K562 (cell line): ENCODE measurements at regions not wholly inside any gene's neighbourhood (a gene's known extent, or its start where the extent isn't known, plus 50 kb on each side); places are given as distances from the start of the nearest gene placed in this dataset.

Source experiments
- ATAC-seq: fragments of 200-7000 bp; cut with Tn5 transposase; 3 replicates; pipeline ENCODE4 v1.9.1; 2020; ENCODE audit warnings: moderate library complexity
- BruUV-seq: library from RNA; stranded (reverse); fragments of 400-500 nt; replicated peaks from 2 replicates; lab custom pipeline; 2021; lab: Mats Ljungman, UMichigan
- CTCF ChIA-PET: fragments of 300-600 bp; formaldehyde crosslinking; extraction: SDS; loops from one replicate; lab custom pipeline; 2021; ENCODE audit warnings: low intra/inter-chr PET ratio; lab: Yijun Ruan, JAX
- POLR2A ChIA-PET: fragments of 300-600, 350-650 bp; sonication (Branson Sonifier 250); formaldehyde crosslinking; extraction: SDS; loops from one replicate; lab custom pipeline; 2021; ENCODE audit warnings: antibody characterized with exemption, inconsistent platforms; lab: Yijun Ruan, JAX
- DNase-seq, 4 experiments: peaks; one replicate each; pipeline versions ENCODE4 v3.0.0 to v3.0.0-alpha.2; 2011 to 2018; ENCODE audit warnings: low spot score in 3 of 4, mixed read lengths in 3 of 4; ENCODE audit errors: extremely low read depth in 1 of 4
- FAIRE-seq: peaks from 2 replicates; lab custom pipeline; 2011; peaks lifted over from hg19 to GRCh38; lab: Jason Lieb, UNC
- H2AFZ ChIP-seq: 2 replicates; pipeline ENCODE4 v1.6.0; 2011; ENCODE audit warnings: low read depth, low read length, control low read depth, inconsistent platforms
- H3K27ac ChIP-seq: fragments of 200-600 bp; 3 replicates; pipeline ENCODE4 v1.8.0; 2011; ENCODE audit warnings: low read depth, mild to moderate bottlenecking, control low read depth, inconsistent platforms, low read length, moderate library complexity, mixed read lengths; ENCODE audit errors: extremely low read depth
- H3K27me3 ChIP-seq, 2 experiments: fragments of 300-600 bp in 1 of 2; 2 replicates in 1 of 2; 3 replicates in 1 of 2; pipeline versions ENCODE4 v1.6.0 to v1.8.0; 2011; ENCODE audit warnings: inconsistent platforms in 2 of 2, low read length in 2 of 2, mild to moderate bottlenecking in 1 of 2, mixed read lengths in 1 of 2, moderate library complexity in 1 of 2; ENCODE audit not compliant: control insufficient read depth in 2 of 2, insufficient read depth in 2 of 2
- H3K36me3 ChIP-seq: fragments of 300-600 bp; 3 replicates; pipeline ENCODE4 v1.8.0; 2011; ENCODE audit warnings: mild to moderate bottlenecking, low read length, inconsistent platforms; ENCODE audit not compliant: control insufficient read depth, insufficient read depth
- H3K4me1 ChIP-seq, 2 experiments: fragments of 200-600 bp in 1 of 2; replicated peaks in 1 of 2; 2 replicates in 1 of 2; 3 replicates in 1 of 2; pipeline versions ENCODE4 v1.5.1 to v1.8.0; 2011; ENCODE audit warnings: inconsistent platforms in 2 of 2, low read length in 2 of 2, mild to moderate bottlenecking in 1 of 2, mixed read lengths in 1 of 2, moderate library complexity in 1 of 2; ENCODE audit not compliant: control insufficient read depth in 2 of 2, insufficient read depth in 2 of 2
- H3K4me2 ChIP-seq: 2 replicates; pipeline ENCODE4 v1.6.1; 2011; ENCODE audit warnings: low read length, control low read depth, inconsistent platforms, mixed read lengths; ENCODE audit not compliant: insufficient read depth
- H3K4me3 ChIP-seq: fragments of 200-600 bp; sonication (generic), shearing (Covaris generic); 2 replicates; pipeline ENCODE4 v1.5.1; 2016; ENCODE audit warnings: control low read depth, inconsistent platforms
- H3K79me2 ChIP-seq: fragments of 200-600 bp; 3 replicates; pipeline ENCODE4 v1.8.0; 2011; ENCODE audit warnings: low read length, inconsistent platforms; ENCODE audit not compliant: control insufficient read depth, insufficient read depth
- H3K9ac ChIP-seq, 2 experiments: 2 replicates each; pipeline versions ENCODE4 v1.6.0 to v1.6.1; 2011; ENCODE audit warnings: low read depth in 2 of 2, low read length in 2 of 2, control low read depth in 1 of 2, inconsistent platforms in 1 of 2, mild to moderate bottlenecking in 1 of 2, mixed read lengths in 1 of 2; ENCODE audit not compliant: insufficient read depth in 1 of 2
- H3K9me1 ChIP-seq: one replicate; pipeline ENCODE4 v1.6.0; 2011; ENCODE audit warnings: inconsistent platforms, mild to moderate bottlenecking, low read length, moderate library complexity; ENCODE audit not compliant: control insufficient read depth, insufficient read depth
- H3K9me3 ChIP-seq: replicated peaks from 2 replicates; pipeline ENCODE4 v1.5.1; 2011; ENCODE audit warnings: low read depth, low read length, inconsistent platforms; ENCODE audit not compliant: control insufficient read depth, insufficient read depth
- H4K20me1 ChIP-seq: replicated peaks from 2 replicates; pipeline ENCODE4 v1.6.1; 2011; ENCODE audit warnings: low read length, inconsistent platforms, mixed read lengths; ENCODE audit not compliant: control insufficient read depth, insufficient read depth
- BACH1 ChIP-seq: fragments of 200-800 bp; sonication (Bioruptor generic); IDR thresholded peaks from 2 replicates; pipeline ENCODE4 v1.6.1; 2016; ENCODE audit warnings: missing genetic modification characterization, missing compliant biosample characterization
- CBX1 ChIP-seq: sonication (generic); IDR thresholded peaks from 2 replicates; pipeline ENCODE4 v1.6.1; 2016; ENCODE audit warnings: antibody characterized with exemption, low read depth, mild to moderate bottlenecking
- ETS2 ChIP-seq: IDR thresholded peaks from 2 replicates; pipeline ENCODE4 v1.6.1; 2016; ENCODE audit warnings: borderline replicate concordance, missing genetic modification characterization, mild to moderate bottlenecking, moderate library complexity, missing compliant biosample characterization; ENCODE audit not compliant: poor library complexity, severe bottlenecking
- GTF2B ChIP-seq: IDR thresholded peaks from 2 replicates; pipeline ENCODE4 v1.6.1; 2011; ENCODE audit not compliant: insufficient read length; ENCODE audit errors: extremely low read depth
- HDAC3 ChIP-seq: fragments of 450-650 bp; IDR thresholded peaks from 2 replicates; pipeline ENCODE4 v1.6.1; 2018; ENCODE audit warnings: borderline replicate concordance, mild to moderate bottlenecking, moderate library complexity; ENCODE audit not compliant: partially characterized antibody
- KAT7 ChIP-seq: sonication (generic); formaldehyde crosslinking; IDR thresholded peaks from 2 replicates; pipeline ENCODE4 v1.8.0; 2022; ENCODE audit warnings: missing genetic modification reagents, mild to moderate bottlenecking, borderline replicate concordance
- MTA1 ChIP-seq: fragments of 450-650 bp; IDR thresholded peaks from 2 replicates; pipeline ENCODE4 v1.6.1; 2017; ENCODE audit warnings: borderline replicate concordance
- NR2C2 ChIP-seq, 2 experiments: fragments of 200-800 bp in 1 of 2; sonication (Bioruptor generic) in 1 of 2; sonication (generic) in 1 of 2; formaldehyde crosslinking in 1 of 2; IDR thresholded peaks; 2 replicates each; pipeline versions ENCODE4 v1.6.1 to v1.8.0; 2016 to 2022; ENCODE audit warnings: mild to moderate bottlenecking in 1 of 2, missing compliant biosample characterization in 1 of 2, missing genetic modification characterization in 1 of 2, missing genetic modification reagents in 1 of 2
- POLR2A ChIP-seq: fragments of 450-650 bp; conservative IDR thresholded peaks from 2 replicates; pipeline ENCODE4 v1.6.1; 2016
- POLR2G ChIP-seq: fragments of 200-400 bp; formaldehyde crosslinking; IDR thresholded peaks from 2 replicates; pipeline ENCODE4 v1.6.1; 2017; ENCODE audit warnings: low read depth, mild to moderate bottlenecking, antibody characterized with exemption, low read length, moderate library complexity
- RREB1 ChIP-seq: fragments of 250-450 bp; sonication (Bioruptor Pico); IDR thresholded peaks from 2 replicates; pipeline ENCODE4 v1.4.0; 2020
- SRSF1 ChIP-seq: fragments of 200-400 bp; formaldehyde crosslinking; IDR thresholded peaks from 2 replicates; pipeline ENCODE4 v1.6.1; 2017; ENCODE audit warnings: mild to moderate bottlenecking, low read depth, low read length, moderate library complexity
- SUPT5H ChIP-seq: fragments of 450-650 bp; IDR thresholded peaks from 2 replicates; pipeline ENCODE4 v1.6.1; 2016
- TAF9B ChIP-seq: fragments of 450-650 bp; IDR thresholded peaks from 2 replicates; pipeline ENCODE4 v1.6.1; 2018; ENCODE audit warnings: mild to moderate bottlenecking; ENCODE audit not compliant: partially characterized antibody
- YBX1 ChIP-seq: fragments of 450-650 bp; IDR thresholded peaks from 2 replicates; pipeline ENCODE4 v1.7.1; 2016; ENCODE audit warnings: mild to moderate bottlenecking
- ZNF436 ChIP-seq: fragments of 250-450, 450-650 bp; sonication (Bioruptor Pico); formaldehyde crosslinking; IDR thresholded peaks from 2 replicates; pipeline ENCODE4 v1.7.0; 2020; ENCODE audit warnings: mild to moderate bottlenecking
- ZNF551 ChIP-seq: fragments of 250-450 bp; sonication (Bioruptor Pico); IDR thresholded peaks from 2 replicates; pipeline ENCODE4 v1.5.0; 2021; ENCODE audit warnings: mild to moderate bottlenecking, moderate library complexity
- ZNF583 ChIP-seq: fragments of 250-450 bp; sonication (Bioruptor Pico); IDR thresholded peaks from 2 replicates; pipeline ENCODE4 v1.4.0; 2020
- WGBS: fragments of 100-300 bp; shearing (Covaris generic); methylation state at CpG from one replicate; pipeline ENCODE4 v1.1.6; 2016; ENCODE audit warnings: low coverage, mixed read lengths; ENCODE audit not compliant: insufficient coverage; ENCODE audit errors: missing lambda C conversion rate; 5-methylcytosine and 5-hydroxymethylcytosine counted together
- in situ Hi-C: fragments of 300-500 bp; cut with MboI; formaldehyde crosslinking; loops from 4 replicates; pipeline ENCODE4 v1.15.0; 2018; ENCODE audit warnings: inconsistent platforms, mixed read lengths
- intact Hi-C: fragments of 100-400 bp; cut with micrococcal nuclease; formaldehyde crosslinking; loops from 2 replicates; pipeline ENCODE4 v1.14.2; 2022

- TF ChIP-seq ZNF551 (no peak), MTA1 (no peak)
Measured at GRCh38 chr22:27624042-27624441, 177.5 kb downstream of the MN1 start (continued).

DNA sequence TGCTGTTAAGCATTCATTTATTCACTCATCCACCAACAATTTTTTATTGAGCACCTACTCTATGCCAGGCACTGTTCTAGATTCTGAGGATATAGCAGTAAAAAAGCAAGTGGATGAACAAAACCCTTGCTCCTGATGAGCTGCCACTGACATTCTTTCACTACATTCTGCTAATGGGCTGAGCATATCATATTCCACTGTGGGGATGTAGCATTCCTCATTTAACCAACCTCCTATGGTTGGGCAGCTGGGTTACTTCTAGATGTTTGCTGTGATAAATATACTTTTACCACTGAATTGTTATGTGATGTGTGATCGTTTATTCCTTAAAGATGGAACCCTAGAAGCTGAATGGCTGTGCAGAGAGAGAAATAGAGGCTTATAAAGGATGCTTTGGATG, 176.9 kb downstream of the MN1 start:
- Histone ChIP-seq H3K36me3 (no peaks in the 10 kb centered on the region), H3K9me1 (no peaks in the 10 kb centered on the region), H3K4me3 (no peak overlapping the region), H3K4me2 (no peak overlapping the region), H3K9me3 (no peaks in the 10 kb centered on the region), H2AFZ (no peak overlapping the region), H3K79me2 (no peaks in the 10 kb centered on the region), H3K27ac (no peak overlapping the region), H3K4me1 (no peaks in the 10 kb centered on the region; a peak in 1 of 5 replicates), H3K27me3 (peaks cover 0 to 29% of the 10 kb centered on the region in 2 experiments; a peak in 3 of 5 replicates), H3K9ac (no peak overlapping the region), H4K20me1 (no peaks in the 10 kb centered on the region)
- DNase-seq, result no peak
- WGBS, result 0% methylated on average over 1 of the region's 1 CpG
- no peak for ATAC-seq
- intact Hi-C loops, result no loop called here
- TF ChIP-seq KAT7 (CRISPR knock-in tag) (no peak), TAF9B (no peak), SRSF1 (no peak), YBX1 (no peak), RREB1 (no peak), POLR2G (no peak), ZNF583 (no peak), SUPT5H (no peak), BACH1 (tag) (no peak), ETS2 (tag) (no peak), NR2C2 (CRISPR knock-in tag; IDR thresholded peaks at IDR 0.05) (no peak), NR2C2 (tag; IDR thresholded peaks at IDR 0.05) (no peak), CBX1 (no peak), HDAC3 (no peak), POLR2A (no peak), GTF2B (no peak), ZNF436 (CRISPR knock-in tag) (no peak)
- POLR2A ChIA-PET, result interaction anchor here (0.6 kb wide), 1 partner anchor 163 kb away, joined by 3 read pairs; no protein-coding TSS in a partner anchor
- FAIRE-seq, result no peak
- no TSS peak for BruUV-seq
- CTCF ChIA-PET, result no interaction called here
- in situ Hi-C loops, result no loop called here
